ENCODE measurements at regions not wholly inside any gene's neighbourhood (a gene's known extent, or its start where the extent isn't known, plus 50 kb on each side); places are given as distances from the start of the nearest gene placed in this dataset.

- Histone ChIP-seq H3K4me3 (no peak overlapping the region), H3K4me1 (replicated peaks) (no peaks in the 10 kb centered on the region), H3K9me3 (replicated peaks) (no peaks in the 10 kb centered on the region), H3K27me3 (replicated peaks) (peaks cover 15% of the 10 kb centered on the region), H3K27ac (no peak overlapping the region), H3K36me3 (no peaks in the 10 kb centered on the region)
- no peak for DNase-seq (ENCODE audit: low read depth in 1 of 2, low spot score in 2 of 2)
These were observed 534.6 kb upstream of the ATP2B1 start for GRCh38 chr12:90243211-90243610.

DNA sequence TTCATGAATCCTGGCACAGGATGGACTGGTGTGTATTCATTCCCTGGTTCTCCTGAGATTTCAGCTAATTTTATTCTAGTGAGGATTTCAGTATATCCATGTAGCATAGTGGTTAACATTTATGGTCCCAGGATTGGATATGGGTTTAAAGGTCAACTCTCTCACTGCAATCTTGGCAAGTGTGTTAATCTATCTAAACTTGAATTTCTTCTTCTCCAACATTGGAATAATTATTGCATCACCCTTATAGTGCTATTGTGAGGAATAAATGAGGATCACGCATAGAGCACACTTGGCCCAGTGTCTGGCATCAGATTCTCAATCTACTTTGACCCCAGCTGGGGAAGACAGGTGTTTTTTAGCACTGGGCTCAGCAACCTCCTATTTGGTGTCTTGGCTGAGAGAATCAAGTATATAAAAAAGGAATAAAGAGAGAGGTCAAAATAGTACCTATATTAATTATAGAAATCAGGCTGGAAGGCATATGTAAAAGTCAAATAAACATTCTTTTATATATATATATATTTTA lies 531.2 kb upstream of the ATP2B1 start:
- Histone ChIP-seq H3K9me3 (replicated peaks) (peaks cover 5% of the 10 kb centered on the region), H3K36me3 (no peaks in the 10 kb centered on the region), H3K4me3 (no peak overlapping the region), H3K4me1 (replicated peaks) (no peaks in the 10 kb centered on the region), H3K27ac (no peak overlapping the region), H3K27me3 (replicated peaks) (peaks cover 45% of the 10 kb centered on the region)
- peak; percentile 59 to 76 for DNase-seq (ENCODE audit: low read depth in 1 of 2, low spot score in 2 of 2)

GRCh38 chr12:90238663-90239271 lies 530.1 kb upstream of the ATP2B1 start:
- no peak overlapping the region for H3K4me3 ChIP-seq
- H3K27ac ChIP-seq: no peak overlapping the region
- DNase-seq (ENCODE audit: low read depth in 1 of 2, low spot score in 2 of 2): peak in 1 of 2 experiments; percentile 60

DNA sequence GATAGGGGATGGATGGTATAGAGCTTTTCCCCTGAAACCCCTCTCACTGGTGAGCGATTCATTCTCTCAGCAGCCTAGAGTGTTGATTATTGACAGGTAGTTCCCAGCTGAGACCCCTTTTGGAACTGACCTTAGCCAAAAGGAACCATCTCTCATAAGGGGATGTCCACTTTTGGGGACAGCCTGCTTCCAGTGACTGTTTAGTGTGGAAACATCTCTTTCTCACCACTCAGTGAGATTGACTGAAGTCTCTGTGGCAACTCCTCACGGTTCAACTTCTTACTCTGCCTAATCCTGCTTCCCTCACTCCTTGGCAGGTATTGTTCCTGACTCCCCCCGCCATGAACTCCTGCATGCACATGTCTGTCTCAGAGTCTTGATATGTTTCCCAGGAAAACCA lies 529.2 kb upstream of the ATP2B1 start:
- no peak overlapping the region for H3K4me3 ChIP-seq
- DNase-seq (ENCODE audit: low read depth in 1 of 2, low spot score in 2 of 2): peak; percentile 71 to 84
- no peaks in the 10 kb centered on the region for H3K36me3 ChIP-seq
- no peaks in the 10 kb centered on the region for H3K4me1 ChIP-seq (replicated peaks)
- H3K9me3 ChIP-seq (replicated peaks): peaks cover 5% of the 10 kb centered on the region
- H3K27me3 ChIP-seq (replicated peaks): peaks cover 45% of the 10 kb centered on the region
- H3K27ac ChIP-seq: no peak overlapping the region

More at GRCh38 chr12:90238663-90239271, 530.1 kb upstream of the ATP2B1 start:
- peaks cover 45% of the 10 kb centered on the region for H3K27me3 ChIP-seq (replicated peaks)
- H3K4me1 ChIP-seq (replicated peaks): no peaks in the 10 kb centered on the region
- no peaks in the 10 kb centered on the region for H3K36me3 ChIP-seq
- H3K9me3 ChIP-seq (replicated peaks): peaks cover 5% of the 10 kb centered on the region

DNA sequence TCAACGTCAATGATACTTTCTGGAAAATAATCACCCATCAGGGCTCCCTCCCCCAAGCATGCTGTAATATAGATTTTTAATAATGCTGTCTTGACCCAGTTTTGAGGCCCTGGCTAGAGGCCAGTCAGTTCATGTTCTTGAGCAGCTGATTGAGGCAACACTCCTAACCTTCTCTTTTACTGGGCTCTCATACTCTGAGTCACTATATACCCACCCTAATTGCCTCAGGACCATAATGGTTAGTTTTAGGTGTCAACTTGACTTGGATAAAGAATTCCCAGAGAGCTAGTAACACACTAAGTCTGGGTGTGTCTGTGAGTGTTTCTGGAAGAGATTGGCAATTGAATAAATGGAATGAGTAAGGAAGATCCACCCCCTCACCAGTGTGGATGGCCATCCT lies 527.0 kb upstream of the ATP2B1 start:
- Histone ChIP-seq H3K9me3 (replicated peaks) (peaks cover 5% of the 10 kb centered on the region), H3K36me3 (no peaks in the 10 kb centered on the region), H3K27me3 (replicated peaks) (peaks cover 45% of the 10 kb centered on the region), H3K4me3 (no peak overlapping the region), H3K4me1 (replicated peaks) (no peaks in the 10 kb centered on the region), H3K27ac (no peak overlapping the region)
- peak in 1 of 2 experiments; percentile 77 for DNase-seq (ENCODE audit: low read depth in 1 of 2, low spot score in 2 of 2)

DNA sequence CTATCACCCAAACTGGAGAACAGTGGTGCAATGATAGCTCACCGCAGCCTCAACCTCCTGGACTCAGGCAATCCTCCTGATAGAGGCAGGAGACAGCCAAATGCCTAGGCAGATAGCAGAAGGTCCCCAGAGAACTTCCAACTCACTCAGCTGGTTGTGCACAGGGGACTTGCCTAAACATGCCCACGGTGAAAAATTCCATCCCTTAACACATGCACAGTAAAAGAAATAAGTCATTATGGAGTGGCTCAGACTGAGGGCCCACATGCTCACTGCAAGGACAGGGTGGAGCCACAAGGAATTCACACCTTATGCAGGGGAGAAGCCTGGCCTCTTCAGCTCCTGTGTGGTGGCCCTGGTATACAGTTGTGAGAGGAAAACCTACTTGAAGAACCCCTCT lies 525.8 kb upstream of the ATP2B1 start:
- H3K27ac ChIP-seq: no peak overlapping the region
- no peak overlapping the region for H3K4me3 ChIP-seq
- H3K9me3 ChIP-seq (replicated peaks): peaks cover 5% of the 10 kb centered on the region
- no peak for DNase-seq (ENCODE audit: low read depth in 1 of 2, low spot score in 2 of 2)
- no peaks in the 10 kb centered on the region for H3K4me1 ChIP-seq (replicated peaks)
- H3K36me3 ChIP-seq: no peaks in the 10 kb centered on the region
- H3K27me3 ChIP-seq (replicated peaks): peaks cover 40% of the 10 kb centered on the region

GRCh38 chr12:90233168-90234100 lies 524.8 kb upstream of the ATP2B1 start:
- Histone ChIP-seq H3K9me3 (replicated peaks) (peaks cover 5% of the 10 kb centered on the region), H3K27ac (no peak overlapping the region), H3K27me3 (replicated peaks) (peaks cover 31% of the 10 kb centered on the region), H3K4me3 (no peak overlapping the region), H3K36me3 (no peaks in the 10 kb centered on the region), H3K4me1 (replicated peaks) (no peaks in the 10 kb centered on the region)
- DNase-seq (ENCODE audit: low read depth in 1 of 2, low spot score in 2 of 2): no peak

DNA sequence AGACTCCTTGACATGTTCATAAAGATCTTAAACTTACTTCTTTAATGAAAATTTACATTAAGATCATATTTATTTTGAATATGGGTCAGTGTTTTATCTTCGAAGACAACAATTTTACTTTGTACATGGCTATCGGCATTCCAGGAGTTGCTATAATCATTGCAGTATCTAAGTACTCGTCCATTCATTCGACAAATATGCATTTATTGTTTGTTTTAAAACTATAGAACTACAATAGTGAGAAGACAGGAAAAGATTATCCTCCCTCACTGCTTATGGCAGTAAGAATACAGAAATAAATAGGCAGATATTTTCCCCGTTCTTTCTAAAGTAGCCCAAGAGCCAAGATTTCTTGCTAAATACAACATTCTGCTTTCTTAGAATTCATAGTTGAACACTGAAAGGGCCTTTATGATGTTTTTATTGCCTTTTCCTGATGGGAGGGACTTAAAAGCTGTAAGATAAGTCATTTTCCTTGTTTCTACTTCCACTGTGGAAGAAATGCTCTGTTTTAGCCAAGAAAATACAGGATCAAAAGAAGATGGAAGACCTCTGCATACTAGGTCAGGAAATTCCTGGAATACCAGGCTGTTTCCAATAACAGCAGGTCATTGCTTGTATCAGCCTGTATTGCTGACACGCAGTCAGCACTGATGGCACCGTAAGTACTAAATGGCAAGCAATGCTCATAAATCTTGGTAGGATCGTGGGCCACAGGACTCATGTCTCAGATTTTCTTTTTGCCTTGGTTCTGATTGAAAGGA lies 521.0 kb upstream of the ATP2B1 start:
- H3K36me3 ChIP-seq: no peaks in the 10 kb centered on the region
- no peaks in the 10 kb centered on the region for H3K9me3 ChIP-seq (replicated peaks)
- no peak for DNase-seq (ENCODE audit: low read depth in 1 of 2, low spot score in 2 of 2)
- no peaks in the 10 kb centered on the region for H3K4me1 ChIP-seq (replicated peaks)
- H3K27me3 ChIP-seq (replicated peaks): no peaks in the 10 kb centered on the region
- no peak overlapping the region for H3K27ac ChIP-seq
- H3K4me3 ChIP-seq: no peak overlapping the region

DNA sequence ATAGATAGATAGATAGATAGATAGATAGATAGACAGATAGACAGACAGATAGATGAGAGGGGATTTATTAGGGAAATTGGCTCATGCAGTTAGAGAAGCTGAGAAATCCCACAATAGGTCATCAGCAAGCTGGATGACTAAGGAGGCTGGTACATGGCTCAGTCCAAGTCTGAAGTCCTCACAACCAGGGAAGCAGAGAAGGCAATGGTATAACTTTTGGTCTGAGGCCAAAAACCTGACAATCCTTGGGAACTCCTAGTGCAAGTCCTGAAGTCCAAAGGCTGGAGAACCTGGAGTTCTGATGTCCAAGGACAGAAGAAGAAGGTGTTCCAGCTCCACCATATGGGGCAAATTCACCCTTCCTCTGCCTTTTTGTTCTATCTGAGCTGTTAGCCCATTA lies 517.6 kb upstream of the ATP2B1 start:
- H3K27me3 ChIP-seq (replicated peaks): no peaks in the 10 kb centered on the region
- DNase-seq (ENCODE audit: low read depth in 1 of 2, low spot score in 2 of 2): no peak
- H3K36me3 ChIP-seq: no peaks in the 10 kb centered on the region
- H3K9me3 ChIP-seq (replicated peaks): no peaks in the 10 kb centered on the region
- no peak overlapping the region for H3K4me3 ChIP-seq
- H3K4me1 ChIP-seq (replicated peaks): no peaks in the 10 kb centered on the region
- no peak overlapping the region for H3K27ac ChIP-seq

- Histone ChIP-seq H3K4me1 (replicated peaks) (no peaks in the 10 kb centered on the region), H3K27me3 (replicated peaks) (no peaks in the 10 kb centered on the region), H3K36me3 (no peaks in the 10 kb centered on the region), H3K27ac (no peak overlapping the region), H3K9me3 (replicated peaks) (no peaks in the 10 kb centered on the region), H3K4me3 (no peak overlapping the region)
- DNase-seq (ENCODE audit: low read depth in 1 of 2, low spot score in 2 of 2): no peak
These were observed 508.2 kb upstream of the ATP2B1 start for GRCh38 chr12:90216815-90217214.

DNA sequence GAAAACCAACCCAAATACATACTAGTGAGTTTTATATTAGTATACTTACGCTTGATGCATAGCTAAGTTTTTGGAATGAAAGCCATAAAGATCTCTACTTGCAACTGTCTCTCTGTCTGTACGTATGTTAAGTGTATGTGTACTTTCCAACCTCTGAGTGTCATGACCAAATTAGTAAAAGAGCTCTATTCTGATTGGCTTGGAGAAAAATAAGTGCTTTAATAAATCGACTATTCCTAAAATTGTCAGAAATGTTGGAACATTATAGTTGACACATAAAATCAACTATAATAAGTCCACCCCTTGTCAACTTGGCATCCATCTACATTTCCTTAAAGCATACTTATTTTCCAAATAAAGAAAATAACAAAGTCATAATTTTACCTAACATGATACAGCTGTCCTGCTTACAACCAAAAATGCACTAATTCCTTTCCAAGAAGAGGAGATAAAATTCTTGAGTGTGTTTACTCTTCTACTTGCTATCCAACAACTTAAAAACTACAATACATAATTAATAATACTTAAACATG lies 507.4 kb upstream of the ATP2B1 start:
- no peaks in the 10 kb centered on the region for H3K9me3 ChIP-seq (replicated peaks)
- DNase-seq (ENCODE audit: low read depth in 1 of 2, low spot score in 2 of 2): no peak
- H3K27ac ChIP-seq: no peak overlapping the region
- no peaks in the 10 kb centered on the region for H3K36me3 ChIP-seq
- H3K4me1 ChIP-seq (replicated peaks): no peaks in the 10 kb centered on the region
- H3K27me3 ChIP-seq (replicated peaks): no peaks in the 10 kb centered on the region
- H3K4me3 ChIP-seq: no peak overlapping the region

DNA sequence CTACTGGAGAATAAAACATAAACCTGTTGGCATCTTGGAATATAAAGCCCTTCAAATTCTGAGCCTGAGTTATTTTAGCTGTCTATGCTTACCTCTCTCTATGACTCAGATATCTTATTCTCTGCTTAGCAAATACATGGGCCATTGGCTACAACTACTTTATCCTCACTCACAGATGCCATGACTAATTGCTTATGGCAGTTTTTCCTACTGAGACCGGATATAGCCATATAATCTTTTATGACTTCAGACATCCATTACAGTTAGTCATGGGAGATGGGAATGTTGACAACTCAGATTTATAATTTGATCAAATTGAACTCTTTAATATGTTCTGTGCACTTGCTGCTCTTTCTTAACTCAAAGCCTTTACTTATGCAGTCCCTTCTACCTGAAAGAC lies 502.4 kb upstream of the ATP2B1 start:
- H3K4me1 ChIP-seq (replicated peaks): no peaks in the 10 kb centered on the region
- no peaks in the 10 kb centered on the region for H3K27me3 ChIP-seq (replicated peaks)
- no peak overlapping the region for H3K27ac ChIP-seq
- DNase-seq (ENCODE audit: low read depth in 1 of 2, low spot score in 2 of 2): no peak
- no peaks in the 10 kb centered on the region for H3K9me3 ChIP-seq (replicated peaks)
- H3K36me3 ChIP-seq: no peaks in the 10 kb centered on the region
- no peak overlapping the region for H3K4me3 ChIP-seq

- no peaks in the 10 kb centered on the region for H3K4me1 ChIP-seq (replicated peaks)
- no peak overlapping the region for H3K27ac ChIP-seq
- H3K27me3 ChIP-seq (replicated peaks): no peaks in the 10 kb centered on the region
- DNase-seq (ENCODE audit: low read depth in 1 of 2, low spot score in 2 of 2): no peak
- H3K9me3 ChIP-seq (replicated peaks): no peaks in the 10 kb centered on the region
- no peak overlapping the region for H3K4me3 ChIP-seq
- no peaks in the 10 kb centered on the region for H3K36me3 ChIP-seq
These were observed 500.4 kb upstream of the ATP2B1 start for GRCh38 chr12:90209029-90209428.
